ENCODE measurements at regions not wholly inside any gene's neighbourhood (a gene's known extent, or its start where the extent isn't known, plus 50 kb on each side); places are given as distances from the start of the nearest gene placed in this dataset.

- TF ChIP-seq POLR2A (IDR thresholded peaks at IDR 0.05; ENCODE audit: low read length): no peak
- no peak for TF ChIP-seq GATA1 (IDR thresholded peaks at IDR 0.05; ENCODE audit: low read depth, low read length)
Measured at GRCh38 chr20:43393052-43393451, 64.6 kb upstream of the SRSF6 start.

Data from erythroblast (primary cell).